ENCODE measurements at regions not wholly inside any gene's neighbourhood (a gene's known extent, or its start where the extent isn't known, plus 50 kb on each side); places are given as distances from the start of the nearest gene placed in this dataset.

DNA sequence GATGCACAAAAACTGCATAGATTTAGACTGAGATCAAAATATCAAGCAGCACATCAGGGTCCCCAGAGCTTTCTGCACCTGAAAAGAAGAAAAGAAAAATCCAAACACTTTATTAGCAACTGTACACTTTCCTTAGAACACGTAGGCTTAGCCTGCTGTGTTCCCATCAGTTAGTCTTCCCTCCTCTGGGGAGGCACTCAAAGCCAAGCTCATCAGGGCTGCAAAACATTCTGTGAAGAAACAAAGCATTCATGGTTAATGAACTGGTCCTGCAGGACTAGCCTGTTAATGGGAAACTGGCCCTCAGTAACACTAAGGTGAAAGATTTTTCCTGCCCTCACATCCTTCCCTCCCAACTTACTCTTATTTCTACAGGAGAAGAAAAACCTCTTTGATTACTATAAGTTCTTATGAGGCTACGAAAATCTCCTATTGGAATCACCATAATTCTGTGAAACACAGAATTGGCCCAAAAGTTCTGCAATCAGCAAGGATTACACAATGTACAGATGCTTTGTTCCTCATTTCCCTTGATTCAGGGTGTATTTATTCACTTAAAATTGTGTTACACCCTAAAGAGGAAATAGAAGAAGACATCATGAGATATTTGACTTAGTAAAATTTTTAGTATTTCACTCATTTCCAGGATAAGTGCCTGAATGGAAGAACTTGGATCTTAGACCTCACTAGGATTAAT lies 901.0 kb upstream of the MAP3K7 start:
- no peak for DNase-seq

DNA sequence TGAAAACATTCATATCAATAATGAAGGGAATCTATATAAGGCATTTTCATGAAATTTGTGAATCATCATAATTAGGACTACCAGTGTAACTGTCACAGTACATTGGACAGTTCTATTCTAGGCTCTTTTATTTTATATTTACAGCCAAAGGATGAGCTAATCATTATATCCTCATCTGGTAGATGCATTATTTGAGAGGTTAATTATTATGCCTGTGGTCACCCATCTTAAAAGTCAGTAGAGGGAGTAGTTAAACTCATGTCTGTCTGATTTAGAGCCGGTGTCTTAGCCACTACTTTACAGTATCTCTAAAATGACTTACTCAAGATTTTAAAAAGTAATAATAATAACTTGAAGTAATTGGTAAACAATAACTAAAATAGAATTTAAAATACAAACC lies 899.3 kb upstream of the MAP3K7 start:
- DNase-seq = no peak

- no peak for DNase-seq
Measured at GRCh38 chr6:91485047-91485446, 898.2 kb upstream of the MAP3K7 start.

GRCh38 chr6:91483415-91484105 lies 896.7 kb upstream of the MAP3K7 start:
- DNase-seq = no peak

- no peak for DNase-seq
Measured at GRCh38 chr6:91482498-91482897, 895.6 kb upstream of the MAP3K7 start.

DNA sequence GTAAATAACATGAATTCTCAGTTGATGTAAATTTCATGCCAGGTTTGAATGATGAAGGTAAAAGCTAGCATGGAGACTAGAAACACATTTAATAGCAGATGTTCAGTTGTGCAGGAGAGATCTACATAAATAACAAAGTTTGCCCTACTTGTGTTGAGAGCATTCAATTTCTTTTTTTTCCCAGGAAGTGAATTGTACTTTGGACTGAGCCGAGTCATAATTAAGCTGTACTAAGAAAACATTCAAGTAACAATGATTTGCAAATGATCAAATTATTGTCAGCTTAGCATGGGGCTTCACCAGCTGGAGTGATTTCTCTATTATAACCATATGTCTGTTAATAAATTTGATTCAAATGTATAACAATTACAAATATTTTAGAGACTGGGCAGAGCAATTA lies 893.5 kb upstream of the MAP3K7 start:
- no peak for DNase-seq

- DNase-seq = no peak
Measured at GRCh38 chr6:91477688-91478087, 890.8 kb upstream of the MAP3K7 start.

DNA sequence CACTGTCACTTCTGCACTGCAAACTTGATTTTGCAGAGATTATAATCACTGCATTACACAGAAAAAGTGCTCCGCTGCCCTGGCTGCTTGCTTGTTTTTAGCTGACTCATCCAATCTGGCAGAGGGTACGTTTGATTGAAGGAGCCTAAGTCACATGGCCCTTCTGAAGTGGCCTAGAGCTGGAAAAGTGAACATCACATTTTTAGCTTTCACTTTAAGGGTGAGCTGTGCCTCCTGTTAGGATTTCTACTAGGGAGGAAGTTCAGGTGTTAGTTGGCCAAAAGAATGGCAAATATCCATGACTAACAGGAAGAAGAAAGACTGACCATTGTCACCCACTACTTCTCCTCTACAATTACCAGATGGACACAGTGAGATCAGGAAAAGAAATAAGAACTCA lies 889.1 kb upstream of the MAP3K7 start:
- no peak for DNase-seq

DNA sequence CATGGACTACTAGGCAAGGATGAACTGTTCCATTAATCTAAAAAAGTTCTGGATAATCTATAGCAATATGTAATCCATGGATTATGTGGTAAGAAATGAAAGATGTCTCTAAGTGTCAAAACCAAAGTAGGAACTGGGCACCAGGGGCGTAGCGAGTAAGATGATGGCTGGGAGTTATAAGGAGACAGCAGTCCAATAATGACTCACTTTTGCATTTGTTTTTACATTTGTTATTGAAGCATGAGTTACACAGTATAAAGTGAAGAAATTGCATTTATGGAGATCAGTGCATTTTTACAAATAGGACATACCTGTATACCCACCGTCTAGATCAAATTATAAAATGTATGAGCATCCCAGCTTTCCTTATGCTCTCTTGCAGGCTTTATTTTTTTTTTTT lies 878.5 kb upstream of the MAP3K7 start:
- no peak for DNase-seq

GRCh38 chr6:91464718-91465117 lies 877.8 kb upstream of the MAP3K7 start:
- DNase-seq = no peak

DNA sequence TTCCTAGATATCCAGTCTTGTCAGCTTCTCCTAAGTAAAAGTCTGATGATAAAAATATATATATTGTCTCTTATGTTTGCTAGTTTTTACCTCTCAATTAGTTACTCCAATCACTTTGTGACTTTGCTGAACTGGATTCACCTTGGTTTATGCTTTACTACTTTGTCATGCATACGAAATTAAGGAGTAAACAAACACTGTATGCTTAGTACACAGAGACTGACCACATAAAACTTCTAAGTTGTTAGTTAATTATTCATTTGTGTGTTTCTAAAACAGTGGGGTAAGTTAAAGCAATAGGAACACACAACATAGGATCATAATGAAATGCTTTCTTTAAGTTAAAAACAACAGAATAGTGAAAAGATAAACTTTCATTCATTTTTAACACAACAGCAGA lies 877.3 kb upstream of the MAP3K7 start:
- no peak for DNase-seq

DNA sequence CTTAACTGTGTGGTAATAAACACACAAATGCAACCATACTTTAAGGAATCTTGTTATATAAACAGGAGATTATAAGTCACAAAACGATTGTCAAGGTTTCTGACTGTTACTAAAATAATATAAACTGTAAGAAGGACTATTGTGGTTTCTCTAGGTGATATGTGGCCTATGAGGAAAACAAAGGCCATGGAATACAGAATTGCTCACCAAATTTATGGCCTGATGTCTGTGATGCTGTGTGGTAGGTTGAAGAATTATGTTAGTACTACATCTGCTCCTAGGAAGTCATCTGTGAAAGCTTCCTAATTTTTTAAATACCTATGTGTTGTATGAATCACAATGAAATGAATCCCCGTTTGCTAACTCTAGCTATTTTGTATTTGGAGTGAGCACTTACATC lies 875.4 kb upstream of the MAP3K7 start:
- DNase-seq = no peak

- DNase-seq = no peak
Measured at GRCh38 chr6:91453224-91453878, 866.5 kb upstream of the MAP3K7 start.

DNA sequence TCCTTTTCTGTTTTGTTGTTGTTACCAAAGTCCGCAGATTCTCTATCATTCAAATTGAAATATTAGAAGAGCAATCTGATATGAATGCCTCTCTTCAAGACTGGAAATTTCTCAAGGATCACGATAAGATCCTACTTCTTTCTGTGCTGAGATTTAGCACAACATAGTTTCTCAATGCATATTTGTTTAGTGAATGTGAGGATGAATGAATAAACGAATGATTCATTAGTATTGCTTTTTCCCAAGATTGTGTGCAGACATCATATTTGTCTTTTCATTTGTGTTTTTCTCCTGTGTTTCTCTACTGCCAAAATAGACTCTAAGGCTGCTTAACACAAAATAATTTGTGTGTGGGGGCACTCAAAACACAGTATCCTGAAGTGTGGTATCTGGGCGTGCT lies 862.7 kb upstream of the MAP3K7 start:
- DNase-seq = no peak

- no peak for DNase-seq
Measured at GRCh38 chr6:91447530-91448254, 860.8 kb upstream of the MAP3K7 start.

GRCh38 chr6:91447081-91447480 lies 860.2 kb upstream of the MAP3K7 start:
- DNase-seq = no peak

- no peak for DNase-seq
Measured at GRCh38 chr6:91443405-91443804, 856.5 kb upstream of the MAP3K7 start.

GRCh38 chr6:91442342-91442741 lies 855.5 kb upstream of the MAP3K7 start:
- no peak for DNase-seq

GRCh38 chr6:91438570-91438969 lies 851.7 kb upstream of the MAP3K7 start:
- DNase-seq = no peak

GRCh38 chr6:91437315-91437729 lies 850.5 kb upstream of the MAP3K7 start:
- DNase-seq = no peak

GRCh38 chr6:91436448-91436847 lies 849.6 kb upstream of the MAP3K7 start:
- DNase-seq = no peak

DNA sequence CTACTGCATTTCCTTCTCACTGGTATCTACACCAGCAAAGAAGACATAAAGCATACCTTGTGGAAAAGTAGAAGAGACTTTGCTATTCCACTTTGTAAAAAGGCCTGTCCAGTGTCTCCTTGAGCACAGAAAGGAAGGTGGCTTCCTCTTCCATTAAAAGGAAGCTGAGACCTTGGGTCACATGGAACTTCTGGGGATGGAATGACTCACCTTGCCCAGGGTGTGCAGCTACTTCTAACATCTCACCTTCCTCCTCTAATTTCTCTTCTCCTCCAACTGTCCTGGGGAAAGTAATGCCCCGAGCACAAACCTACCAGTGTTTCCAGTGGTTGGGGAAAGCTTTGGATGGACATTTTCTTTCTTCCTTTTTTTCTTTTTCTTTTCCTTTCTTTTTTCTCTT lies 848.8 kb upstream of the MAP3K7 start:
- no peak for DNase-seq

DNA sequence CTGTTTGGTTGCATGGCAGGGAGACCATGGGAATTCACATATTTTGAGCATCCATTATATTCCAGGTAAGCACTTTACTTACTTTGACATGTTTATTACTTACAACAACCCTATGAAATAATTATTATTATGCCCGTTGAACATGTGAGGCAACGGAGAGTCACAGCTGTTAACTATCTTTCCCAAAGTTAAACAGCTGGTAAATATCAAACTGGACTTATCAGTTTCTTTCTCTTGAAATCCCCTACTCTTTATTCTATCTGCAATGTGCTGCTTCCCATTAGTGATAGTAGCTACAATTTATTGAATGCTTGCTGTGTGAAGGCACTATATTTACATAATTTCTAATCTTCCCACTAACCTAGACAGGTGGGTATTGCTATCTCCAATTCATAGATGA lies 847.7 kb upstream of the MAP3K7 start:
- no peak for DNase-seq

Measured in activated CD4-positive, alpha-beta T cell treated with anti-CD3 and anti-CD28 coated beads, Interleukin-2, amount 50 U/mL, for 4 hours (primary cell).